ENCODE measurements at regions not wholly inside any gene's neighbourhood (a gene's known extent, or its start where the extent isn't known, plus 50 kb on each side); places are given as distances from the start of the nearest gene placed in this dataset.

DNA sequence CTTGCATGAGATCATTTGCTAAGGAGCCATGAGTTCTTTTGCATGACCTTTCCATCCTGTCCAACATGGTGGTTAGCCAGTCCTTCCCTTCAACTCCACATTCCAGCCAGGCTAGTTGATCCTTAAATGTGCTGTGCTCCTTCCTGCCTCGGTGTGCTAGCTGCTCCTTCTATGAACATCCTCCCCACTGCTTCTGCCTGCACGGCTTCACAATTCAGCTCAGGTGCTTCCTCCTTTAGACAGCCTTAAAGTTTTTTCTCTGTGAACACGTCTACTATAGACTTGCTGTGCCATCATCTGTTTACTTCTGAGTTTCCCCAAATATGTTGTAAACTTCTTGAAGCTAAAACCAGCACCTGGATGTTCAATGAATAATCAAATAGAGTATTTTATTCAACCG lies 95.5 kb downstream of the OTUD1 start:
- POLR2A ChIA-PET (ENCODE audit: partially characterized antibody), result no interaction called here
- H4K20me1 ChIP-seq (replicated peaks in 1 of 2; ENCODE audit: control insufficient read depth in 1 of 2, insufficient read depth in 2 of 2, low read length in 2 of 2), result no peaks in the 10 kb centered on the region
- no peak overlapping the region for H3K9ac ChIP-seq (replicated peaks in 1 of 4; ENCODE audit: extremely low read depth in 1 of 4, low read depth in 3 of 4, low read length in 3 of 4)
- no peak overlapping the region for H3K4ac ChIP-seq (replicated peaks; ENCODE audit: insufficient read length, low read depth, low read length)
- H3K4me1 ChIP-seq (replicated peaks in 1 of 4; ENCODE audit: control insufficient read depth in 3 of 4, insufficient read depth in 4 of 4, low read length in 3 of 4), result no peaks in the 10 kb centered on the region
- no peak overlapping the region for H4K91ac ChIP-seq (replicated peaks; ENCODE audit: insufficient read length, low read length)
- DNase-seq (ENCODE audit: low read depth in 1 of 2, low spot score in 2 of 2), result no peak
- no peaks in the 10 kb centered on the region for H3K9me3 ChIP-seq (ENCODE audit: insufficient read depth in 2 of 2, low read depth in 1 of 2, low read length in 1 of 2)
- no peaks in the 10 kb centered on the region for H3K36me3 ChIP-seq (ENCODE audit: control insufficient read depth in 2 of 4, insufficient read depth in 4 of 4, low read length in 3 of 4)
- H2AFZ ChIP-seq (ENCODE audit: low read length), result no peak overlapping the region
- no peaks in the 10 kb centered on the region; the same call in 1 of the 2 replicates for H3K23me2 ChIP-seq (ENCODE audit: low read depth, low read length)
- H2BK12ac ChIP-seq (ENCODE audit: low read depth, low read length), result no peak overlapping the region
- no peak overlapping the region for H3K4me2 ChIP-seq (ENCODE audit: insufficient read depth in 1 of 2, low read depth in 2 of 2, low read length in 2 of 2)
- H2AK5ac ChIP-seq (ENCODE audit: low read depth, low read length), result no peak overlapping the region
- no peak overlapping the region for H2BK15ac ChIP-seq (ENCODE audit: low read length)
- H3K18ac ChIP-seq (ENCODE audit: extremely low read depth, low read length), result no peak overlapping the region
- H3K79me1 ChIP-seq (ENCODE audit: low read depth, low read length), result no peaks in the 10 kb centered on the region
- H3K27ac ChIP-seq (ENCODE audit: low read depth, low read length), result no peak overlapping the region
- H3K14ac ChIP-seq (ENCODE audit: insufficient read length), result no peak overlapping the region
- WGBS, 2 experiments (ENCODE audit: extremely low coverage in 1 of 2, insufficient coverage in 1 of 2, insufficient read length in 1 of 2, insufficient replicate concordance in 2 of 2, low coverage in 1 of 2, low lambda C conversion rate in 2 of 2, missing lambda C conversion rate in 1 of 2), result 89% methylated on average over 4 of the region's 4 CpGs; no CpG with 5 or more reads in 1 of the 2 experiments
- H2BK5ac ChIP-seq (ENCODE audit: low read depth, low read length), result no peak overlapping the region
- H2BK20ac ChIP-seq (ENCODE audit: low read length), result no peak overlapping the region
- FAIRE-seq, result no peak
- TF ChIP-seq SP2 (IDR thresholded peaks at IDR 0.05; ENCODE audit: low read length) (no peak), EZH2 (IDR thresholded peaks at IDR 0.05; ENCODE audit: low read depth, low read length, severe bottlenecking) (no peak), POLR2AphosphoS5 (IDR thresholded peaks at IDR 0.05; ENCODE audit: low read depth, low read length) (no peak), TEAD4 (IDR thresholded peaks at IDR 0.05; ENCODE audit: low read depth, low read length) (no peak), PHF8 (conservative IDR thresholded peaks at IDR 0.05; ENCODE audit: low read depth, low read length) (no peak), GTF2F1 (IDR thresholded peaks at IDR 0.05; ENCODE audit: borderline replicate concordance, low read depth, low read length) (no peak), JUND (IDR thresholded peaks at IDR 0.05; ENCODE audit: low read length) (no peak), FOSL1 (IDR thresholded peaks at IDR 0.05; ENCODE audit: insufficient read depth, low read depth, low read length) (no peak), CHD2 (IDR thresholded peaks at IDR 0.05; ENCODE audit: low read length) (no peak), RFX5 (IDR thresholded peaks at IDR 0.05; ENCODE audit: borderline replicate concordance, low read depth, low read length) (no peak), NANOG (IDR thresholded peaks at IDR 0.05; ENCODE audit: insufficient read depth, low read depth, low read length, poor library complexity, severe bottlenecking) (no peak), CREB1 (IDR thresholded peaks at IDR 0.05) (no peak), HDAC6 (IDR thresholded peaks at IDR 0.05; ENCODE audit: low read depth, low read length) (no peak), KDM4A (IDR thresholded peaks at IDR 0.05; ENCODE audit: low read depth, low read length, severe bottlenecking) (no peak), SIRT6 (IDR thresholded peaks at IDR 0.05; ENCODE audit: low read length) (no peak)
- no peak overlapping the region for H2BK120ac ChIP-seq (replicated peaks; ENCODE audit: low read depth, low read length)
- no peak overlapping the region for H3K56ac ChIP-seq (replicated peaks; ENCODE audit: insufficient read length, low read depth, low read length)
- H4K5ac ChIP-seq (ENCODE audit: insufficient read length, low read depth, low read length), result no peak overlapping the region
- no peak overlapping the region for H4K8ac ChIP-seq (ENCODE audit: extremely low read depth, insufficient read depth, low read length)
- no peaks in the 10 kb centered on the region for H3K79me2 ChIP-seq (ENCODE audit: control insufficient read depth in 1 of 2, insufficient read depth in 2 of 2, low read length in 2 of 2)
- CTCF ChIA-PET (ENCODE audit: partially characterized antibody), result interaction anchor here (0.8 to 2.0 kb wide), 3 partner anchors 17 to 122 kb away, joined by 3 to 13 read pairs (median 4); no protein-coding TSS in a partner anchor
- no peaks in the 10 kb centered on the region for H3K27me3 ChIP-seq (replicated peaks in 1 of 4; ENCODE audit: control insufficient read depth in 3 of 4, extremely low read depth in 1 of 4, insufficient read depth in 3 of 4, low read length in 3 of 4)
- no peak overlapping the region for H3K23ac ChIP-seq (ENCODE audit: insufficient read length)
- H3K4me3 ChIP-seq (ENCODE audit: extremely low read depth in 1 of 4, insufficient read depth in 2 of 4, low read depth in 3 of 4, low read length in 4 of 4), result no peak overlapping the region
